Brain microvascular endothelial cell (primary cell): ENCODE measurements at regions not wholly inside any gene's neighbourhood (a gene's known extent, or its start where the extent isn't known, plus 50 kb on each side); places are given as distances from the start of the nearest gene placed in this dataset.

ENCODE experiments used
- DNase-seq: peaks from one replicate; pipeline ENCODE4 v3.0.0-alpha.2; 2020
- H3K27ac ChIP-seq: fragments of 250-450 bp; sonication (Bioruptor Pico); 2 replicates; pipeline ENCODE4 v1.5.1; 2020; ENCODE audit warnings: mild to moderate bottlenecking, moderate library complexity
- H3K27me3 ChIP-seq: fragments of 250-450 bp; sonication (Bioruptor Pico); replicated peaks from 2 replicates; pipeline ENCODE4 v1.5.1; 2020; ENCODE audit warnings: mild to moderate bottlenecking
- H3K36me3 ChIP-seq: fragments of 250-450 bp; sonication (Bioruptor Pico); replicated peaks from 2 replicates; pipeline ENCODE4 v1.5.1; 2020; ENCODE audit warnings: mild to moderate bottlenecking
- H3K4me3 ChIP-seq: 2 replicates; pipeline ENCODE4 v1.5.1; 2011; ENCODE audit warnings: low read depth, mild to moderate bottlenecking, control low read depth, low read length, moderate library complexity
- CTCF ChIP-seq: IDR thresholded peaks from 2 replicates; pipeline ENCODE4 v1.5.1; 2011; ENCODE audit warnings: low read depth, mild to moderate bottlenecking, moderate library complexity, low read length, control low read depth, inconsistent platforms; ENCODE audit errors: missing control alignments
- in situ Hi-C: cut with HindIII; loops from 2 replicates; pipeline ENCODE4 v1.10.0; 2017; ENCODE audit warnings: low sequenced_read_pairs, low pct_ligation_motif_present

GRCh38 chr12:93079976-93080375 is 150.9 kb upstream of the EEA1 start:
- no peak for DNase-seq
- no peak for TF ChIP-seq CTCF
- Histone ChIP-seq H3K27me3 (no peaks in the 10 kb centered on the region), H3K27ac (no peak overlapping the region), H3K4me3 (no peak overlapping the region), H3K36me3 (no peaks in the 10 kb centered on the region)
- in situ Hi-C loops, result no loop called here

DNA sequence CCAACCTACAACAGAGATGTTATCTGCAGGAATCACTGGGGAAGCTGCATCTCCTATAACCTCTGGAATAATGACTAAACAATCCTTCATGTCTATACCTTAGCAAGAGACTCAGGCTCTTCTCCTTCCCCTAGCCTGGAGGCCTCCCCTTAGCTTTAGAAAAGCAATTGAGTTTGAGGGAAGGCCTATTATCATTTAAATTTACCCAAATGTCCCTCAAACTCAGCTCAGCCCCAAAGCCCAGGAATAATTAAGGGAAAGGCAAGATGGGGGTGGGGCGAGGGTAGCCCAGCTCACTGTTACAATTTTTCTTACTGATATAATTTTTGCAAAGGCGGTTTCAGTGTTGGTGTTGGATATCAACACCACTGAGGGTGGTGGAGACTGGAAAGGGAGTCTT is 151.4 kb upstream of the EEA1 start:
- Histone ChIP-seq H3K36me3 (no peaks in the 10 kb centered on the region), H3K27me3 (no peaks in the 10 kb centered on the region), H3K27ac (peak overlapping the region; percentile 46), H3K4me3 (no peak overlapping the region)
- in situ Hi-C loops, result no loop called here
- no peak for DNase-seq
- no peak for TF ChIP-seq CTCF

DNA sequence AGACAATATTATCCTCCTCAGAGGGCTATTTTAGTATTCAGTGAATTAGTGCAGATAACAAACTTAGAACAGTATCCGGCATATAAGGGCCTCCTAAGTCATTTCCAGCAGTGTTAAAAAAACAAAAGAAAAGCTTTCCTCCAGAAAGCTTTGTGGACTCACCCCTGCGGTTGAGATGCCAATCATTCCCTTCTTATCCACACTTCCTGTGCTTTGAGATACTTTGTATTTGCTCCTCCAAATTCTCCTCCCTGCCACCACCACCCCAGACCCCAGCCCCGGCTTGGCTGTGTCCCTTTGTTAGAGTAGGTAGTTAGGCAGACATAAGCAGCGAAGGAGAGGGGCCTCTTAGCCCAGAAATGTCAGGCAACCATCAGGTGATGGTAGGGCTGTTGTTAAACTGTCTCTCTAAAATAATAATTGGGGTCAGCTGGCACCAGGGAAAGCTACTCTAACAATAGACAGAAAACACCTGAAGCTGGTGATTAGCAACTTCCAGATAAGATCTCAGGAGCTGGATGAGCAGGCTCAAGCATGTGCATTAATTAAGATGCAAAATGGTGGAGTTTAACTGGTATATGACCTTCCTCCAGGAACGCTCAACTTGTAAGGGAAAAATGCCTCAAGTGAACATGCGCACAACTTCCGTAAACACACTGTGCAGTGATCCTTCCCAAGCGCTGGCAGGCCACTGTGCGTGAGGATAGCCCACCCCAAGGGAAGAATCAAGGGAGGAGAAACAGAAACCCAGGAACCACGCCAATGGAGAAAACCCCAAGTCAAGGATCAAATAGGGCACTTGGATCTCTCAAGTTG is 152.1 kb upstream of the EEA1 start:
- H3K4me3 ChIP-seq, result no peak overlapping the region
- TF ChIP-seq CTCF, result no peak
- DNase-seq, result peak; percentile 71
- no peaks in the 10 kb centered on the region for H3K36me3 ChIP-seq
- in situ Hi-C loops, result no loop called here
- peak overlapping the region; percentile 46 for H3K27ac ChIP-seq
- H3K27me3 ChIP-seq, result no peaks in the 10 kb centered on the region

- Histone ChIP-seq H3K36me3 (no peaks in the 10 kb centered on the region), H3K27me3 (no peaks in the 10 kb centered on the region), H3K4me3 (no peak overlapping the region), H3K27ac (no peak overlapping the region)
- TF ChIP-seq CTCF, result no peak
- no peak for DNase-seq
- in situ Hi-C loops, result no loop called here
These were observed 152.7 kb upstream of the EEA1 start for GRCh38 chr12:93081810-93082165.

GRCh38 chr12:93085383-93086287 is 156.5 kb upstream of the EEA1 start:
- H3K27me3 ChIP-seq, result no peaks in the 10 kb centered on the region
- H3K27ac ChIP-seq, result no peak overlapping the region
- in situ Hi-C loops, result no loop called here
- H3K4me3 ChIP-seq, result no peak overlapping the region
- peak; percentile 31 for DNase-seq
- TF ChIP-seq CTCF, result no peak
- H3K36me3 ChIP-seq, result no peaks in the 10 kb centered on the region
